WI38 (cell line): ENCODE measurements at regions not wholly inside any gene's neighbourhood (a gene's known extent, or its start where the extent isn't known, plus 50 kb on each side); places are given as distances from the start of the nearest gene placed in this dataset.

Experiments used
- H3K4me3 ChIP-seq: 2 replicates; pipeline ENCODE4 v1.5.1; 2011; ENCODE audit warnings: low read depth, mild to moderate bottlenecking, control low read depth, low read length
- CTCF ChIP-seq: IDR thresholded peaks from 2 replicates; pipeline ENCODE4 v1.5.1; 2012; ENCODE audit warnings: low read depth, mild to moderate bottlenecking, control low read depth, low read length

GRCh38 chr2:147615726-147616125, 229.1 kb upstream of the ACVR2A start:
- no peak overlapping the region for H3K4me3 ChIP-seq
- no peak for TF ChIP-seq CTCF

GRCh38 chr2:147614979-147615470, 229.8 kb upstream of the ACVR2A start:
- no peak for TF ChIP-seq CTCF
- no peak overlapping the region for H3K4me3 ChIP-seq

- TF ChIP-seq CTCF, result no peak
- H3K4me3 ChIP-seq, result no peak overlapping the region
These were observed 230.4 kb upstream of the ACVR2A start for GRCh38 chr2:147614471-147614870.

GRCh38 chr2:147610496-147611040, 234.3 kb upstream of the ACVR2A start:
- no peak for TF ChIP-seq CTCF
- no peak overlapping the region for H3K4me3 ChIP-seq

- H3K4me3 ChIP-seq, result no peak overlapping the region
- no peak for TF ChIP-seq CTCF
These were observed 235.5 kb upstream of the ACVR2A start for GRCh38 chr2:147609301-147609700.

GRCh38 chr2:147607379-147607778, 237.4 kb upstream of the ACVR2A start:
- TF ChIP-seq CTCF, result no peak
- no peak overlapping the region for H3K4me3 ChIP-seq

- H3K4me3 ChIP-seq, result no peak overlapping the region
- no peak for TF ChIP-seq CTCF
These were observed 241.0 kb upstream of the ACVR2A start for GRCh38 chr2:147603876-147604275.
